OCI-LY1 (cell line): ENCODE measurements at regions not wholly inside any gene's neighbourhood (a gene's known extent, or its start where the extent isn't known, plus 50 kb on each side); places are given as distances from the start of the nearest gene placed in this dataset.

Experiments
- CTCF ChIP-seq: fragments of 200-600 bp; sonication (generic), shearing (Covaris generic); IDR thresholded peaks from 2 replicates; pipeline ENCODE4 v1.5.1; 2017; ENCODE audit warnings: mild to moderate bottlenecking, antibody characterized with exemption, low read length, moderate library complexity, mixed read lengths
- EZH2 ChIP-seq: fragments of 200-600 bp; sonication (generic), shearing (Covaris generic); IDR thresholded peaks from 2 replicates; pipeline ENCODE4 v1.8.0; 2017; ENCODE audit warnings: borderline replicate concordance, mixed run types, mild to moderate bottlenecking, antibody characterized with exemption, low read length, moderate library complexity, mixed read lengths

DNA sequence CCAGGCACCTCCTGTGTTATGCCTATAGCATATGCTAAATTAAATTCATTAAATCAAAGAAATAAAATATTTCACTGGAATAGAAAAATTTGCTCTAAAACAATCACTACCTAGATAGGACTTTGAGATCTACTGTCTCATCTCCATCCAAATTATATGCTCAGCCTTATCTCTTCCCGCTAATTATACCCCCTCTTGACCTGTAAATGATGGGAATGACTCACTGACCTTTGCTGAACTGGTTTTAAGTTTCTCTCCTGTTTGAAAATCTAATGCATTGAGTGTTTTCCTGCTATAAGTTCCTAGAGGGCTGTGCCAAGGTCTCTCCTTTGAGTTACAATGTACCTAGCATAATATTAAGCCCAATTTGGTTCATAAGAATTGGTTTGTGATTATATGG, 110.1 kb downstream of the BMP2 start:
- TF ChIP-seq CTCF (no peak), EZH2 (no peak)
